H1 (cell line): ENCODE measurements at regions not wholly inside any gene's neighbourhood (a gene's known extent, or its start where the extent isn't known, plus 50 kb on each side); places are given as distances from the start of the nearest gene placed in this dataset. TPM values are rescaled to one million over a fixed set of nuclear protein-coding genes. Genes with fewer than 3 reads are reported as not detected.
"Not testable (repeated sequence)": the region's sequence is repeated elsewhere in the genome, so short reads cannot be mapped to it uniquely, and the experiment has no call there.

Experiments used
- CTCF ChIA-PET: fragments of 300-600 bp; sonication (Branson Sonifier 250); formaldehyde crosslinking; loops from one replicate; lab custom pipeline; 2021; ENCODE audit not compliant: partially characterized antibody; lab: Charles Lee
- POLR2A ChIA-PET: fragments of 300-600 bp; sonication (Branson Sonifier 250); formaldehyde crosslinking; loops from one replicate; lab custom pipeline; 2021; ENCODE audit warnings: inconsistent platforms; ENCODE audit not compliant: partially characterized antibody; lab: Charles Lee
- DNase-seq, 2 experiments: peaks; one replicate each; pipeline versions ENCODE4 v3.0.0 to v3.0.0-alpha.2; 2010 to 2022; ENCODE audit warnings: low spot score in 2 of 2, low read depth in 1 of 2, mixed read lengths in 1 of 2
- FAIRE-seq: peaks from 2 replicates; lab custom pipeline; 2011; peaks lifted over from hg19 to GRCh38; lab: Jason Lieb, UNC
- H2AFZ ChIP-seq: 2 replicates; pipeline ENCODE4 v1.8.1; 2012; ENCODE audit warnings: low read length, inconsistent platforms
- H2AK5ac ChIP-seq: 2 replicates; pipeline ENCODE4 v1.6.1; 2013; ENCODE audit warnings: low read depth, low read length
- H2BK120ac ChIP-seq: replicated peaks from 2 replicates; pipeline ENCODE3; 2013; ENCODE audit warnings: low read depth, low read length, inconsistent platforms
- H2BK12ac ChIP-seq: 2 replicates; pipeline ENCODE4 v1.6.1; 2013; ENCODE audit warnings: low read depth, low read length
- H2BK15ac ChIP-seq: 2 replicates; pipeline ENCODE4 v1.6.1; 2013; ENCODE audit warnings: low read length
- H2BK20ac ChIP-seq: 2 replicates; pipeline ENCODE4 v1.6.1; 2013; ENCODE audit warnings: low read length
- H2BK5ac ChIP-seq: 2 replicates; pipeline ENCODE4 v1.6.1; 2013; ENCODE audit warnings: low read depth, low read length
- H3K14ac ChIP-seq: 2 replicates; pipeline ENCODE4 v1.6.1; 2013; ENCODE audit warnings: inconsistent platforms; ENCODE audit not compliant: insufficient read length
- H3K18ac ChIP-seq: 2 replicates; pipeline ENCODE4 v1.6.1; 2013; ENCODE audit warnings: low read length; ENCODE audit errors: extremely low read depth
- H3K23ac ChIP-seq: 2 replicates; pipeline ENCODE4 v1.6.1; 2013; ENCODE audit warnings: inconsistent platforms; ENCODE audit not compliant: insufficient read length
- H3K23me2 ChIP-seq: 2 replicates; pipeline ENCODE4 v1.6.1; 2013; ENCODE audit warnings: low read depth, low read length
- H3K27ac ChIP-seq: 2 replicates; pipeline ENCODE4 v1.6.1; 2011; ENCODE audit warnings: low read depth, low read length, inconsistent platforms
- H3K27me3 ChIP-seq, 4 experiments: replicated peaks in 1 of 4; 1 replicate in 1 of 4; 2 replicates in 3 of 4; pipeline versions ENCODE4 v1.6.1 to v1.8.1; 2011 to 2013; ENCODE audit warnings: low read length in 3 of 4, mild to moderate bottlenecking in 3 of 4, inconsistent platforms in 2 of 4, mixed read lengths in 2 of 4, moderate library complexity in 1 of 4; ENCODE audit not compliant: control insufficient read depth in 3 of 4, insufficient read depth in 3 of 4; ENCODE audit errors: extremely low read depth in 1 of 4
- H3K36me3 ChIP-seq, 4 experiments: 2 replicates each; pipeline versions ENCODE4 v1.6.1 to v1.8.1; 2011 to 2013; ENCODE audit warnings: mild to moderate bottlenecking in 4 of 4, low read length in 3 of 4, moderate library complexity in 2 of 4, control low read depth in 1 of 4, inconsistent platforms in 1 of 4; ENCODE audit not compliant: insufficient read depth in 4 of 4, control insufficient read depth in 2 of 4
- H3K4ac ChIP-seq: replicated peaks from 2 replicates; pipeline ENCODE3; 2013; ENCODE audit warnings: low read length, low read depth, mixed read lengths, inconsistent platforms; ENCODE audit not compliant: insufficient read length
- H3K4me1 ChIP-seq, 4 experiments: replicated peaks in 1 of 4; 1 replicate in 1 of 4; 2 replicates in 3 of 4; pipeline versions ENCODE4 v1.6.1 to v1.8.1; 2011 to 2013; ENCODE audit warnings: low read length in 3 of 4, inconsistent platforms in 2 of 4, mixed read lengths in 1 of 4; ENCODE audit not compliant: insufficient read depth in 4 of 4, control insufficient read depth in 3 of 4
- H3K4me2 ChIP-seq, 2 experiments: 2 replicates each; pipeline versions ENCODE4 v1.6.1 to v1.8.1; 2011 to 2013; ENCODE audit warnings: low read depth in 2 of 2, low read length in 2 of 2, control low read depth in 1 of 2, inconsistent platforms in 1 of 2, mild to moderate bottlenecking in 1 of 2; ENCODE audit not compliant: insufficient read depth in 1 of 2
- H3K4me3 ChIP-seq, 4 experiments: fragments of 200-600, 300-600 bp in 1 of 4; sonication (generic), shearing (Covaris generic), sonication (Bioruptor Twin) in 1 of 4; 2 replicates each; pipeline versions ENCODE4 v1.5.1 to v1.8.1; 2011 to 2016; ENCODE audit warnings: low read length in 4 of 4, low read depth in 3 of 4, control low read depth in 2 of 4, inconsistent platforms in 2 of 4, mild to moderate bottlenecking in 2 of 4, mixed read lengths in 1 of 4, moderate library complexity in 1 of 4; ENCODE audit not compliant: insufficient read depth in 2 of 4; ENCODE audit errors: extremely low read depth in 1 of 4
- H3K56ac ChIP-seq: replicated peaks from 2 replicates; pipeline ENCODE3; 2013; ENCODE audit warnings: low read depth, mild to moderate bottlenecking, mixed read lengths, low read length, inconsistent platforms; ENCODE audit not compliant: insufficient read length
- H3K79me1 ChIP-seq: 2 replicates; pipeline ENCODE4 v1.6.1; 2013; ENCODE audit warnings: low read depth, low read length, control low read depth
- H3K79me2 ChIP-seq, 2 experiments: 2 replicates each; pipeline versions ENCODE4 v1.6.1 to v1.8.1; 2012 to 2013; ENCODE audit warnings: low read length in 2 of 2, mild to moderate bottlenecking in 2 of 2, inconsistent platforms in 1 of 2; ENCODE audit not compliant: insufficient read depth in 2 of 2, control insufficient read depth in 1 of 2
- H3K9ac ChIP-seq, 4 experiments: replicated peaks in 1 of 4; 1 replicate in 1 of 4; 2 replicates in 3 of 4; pipeline versions ENCODE4 v1.6.1 to v1.8.1; 2011 to 2013; ENCODE audit warnings: low read depth in 3 of 4, low read length in 3 of 4, control low read depth in 2 of 4, mild to moderate bottlenecking in 2 of 4, moderate library complexity in 2 of 4, inconsistent platforms in 1 of 4; ENCODE audit errors: extremely low read depth in 1 of 4
- H3K9me3 ChIP-seq, 2 experiments: 2 replicates each; pipeline versions ENCODE4 v1.6.1 to v1.8.1; 2012 to 2013; ENCODE audit warnings: mild to moderate bottlenecking in 2 of 2, moderate library complexity in 2 of 2, control low read depth in 1 of 2, inconsistent platforms in 1 of 2, low read depth in 1 of 2, low read length in 1 of 2, mixed read lengths in 1 of 2; ENCODE audit not compliant: insufficient read depth in 2 of 2
- H4K20me1 ChIP-seq, 2 experiments: replicated peaks in 1 of 2; 2 replicates each; pipeline versions ENCODE3 to v1.8.1; 2011 to 2013; ENCODE audit warnings: inconsistent platforms in 2 of 2, low read length in 2 of 2, mild to moderate bottlenecking in 1 of 2; ENCODE audit not compliant: insufficient read depth in 2 of 2, control insufficient read depth in 1 of 2
- H4K5ac ChIP-seq: 2 replicates; pipeline ENCODE4 v1.6.1; 2013; ENCODE audit warnings: low read length, low read depth, mixed read lengths, inconsistent platforms; ENCODE audit not compliant: insufficient read length
- H4K8ac ChIP-seq: 2 replicates; pipeline ENCODE4 v1.8.0; 2013; ENCODE audit warnings: mild to moderate bottlenecking, moderate library complexity, low read length, inconsistent platforms; ENCODE audit not compliant: insufficient read depth; ENCODE audit errors: extremely low read depth
- H4K91ac ChIP-seq: replicated peaks from 2 replicates; pipeline ENCODE3; 2013; ENCODE audit warnings: low read length, mixed read lengths, inconsistent platforms; ENCODE audit not compliant: insufficient read length
- WGBS, 2 experiments: shearing (Covaris generic) in 1 of 2; methylation state at CpG; one replicate each; pipeline versions ENCODE4 v1.1.6 to v1.1.7; 2013 to 2015; ENCODE audit warnings: low lambda C conversion rate in 2 of 2, mixed read lengths in 2 of 2, inconsistent platforms in 1 of 2, low coverage in 1 of 2, missing lambda C conversion rate in 1 of 2; ENCODE audit not compliant: insufficient replicate concordance in 2 of 2, insufficient coverage in 1 of 2, insufficient read length in 1 of 2; ENCODE audit errors: extremely low coverage in 1 of 2, missing lambda C conversion rate in 1 of 2; 5-methylcytosine and 5-hydroxymethylcytosine counted together
- microRNA-seq, 2 experiments: library from miRNA; unstranded; fragments of <30 nt; microRNA quantifications; one replicate each; pipeline versions ENCODE4 to v1.2.0, GENCODE V29; 2016 to 2020; ENCODE audit warnings: borderline microRNAs expressed in 2 of 2, borderline number of aligned reads in 2 of 2, borderline replicate concordance in 1 of 2
- small RNA-seq: library from polyadenylated mRNA; stranded (forward); fragments of <200 nt; extraction: miRNeasy Mini kit (QIAGEN cat#:217004); gene quantifications from one replicate; pipeline ENCODE3, GENCODE V24; 2013; ENCODE audit not compliant: insufficient read depth

DNA sequence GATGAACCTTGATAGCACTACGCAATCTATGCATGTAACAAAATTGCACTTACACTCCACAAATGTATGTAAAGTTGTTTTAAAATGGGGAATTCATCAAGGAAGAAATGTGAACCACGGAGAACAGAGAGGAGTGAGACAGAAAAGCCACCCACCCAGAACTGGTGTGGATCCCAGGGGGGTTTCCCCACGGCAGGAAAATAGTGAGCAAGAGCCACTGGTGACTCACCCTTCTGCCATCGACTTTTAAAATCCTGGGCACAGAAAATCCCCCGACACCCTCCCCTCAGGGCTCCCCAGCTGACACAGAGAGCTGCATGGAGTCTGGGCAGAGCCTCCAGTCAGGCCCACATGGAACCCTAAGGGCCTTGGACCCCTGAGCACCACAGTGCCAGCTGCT, 146.0 kb upstream of the POTED start:
- H4K8ac ChIP-seq, H4K91ac ChIP-seq, DNase-seq, H3K4me3 ChIP-seq, H3K56ac ChIP-seq, H3K4me1 ChIP-seq, H3K36me3 ChIP-seq, H4K20me1 ChIP-seq, H3K4me2 ChIP-seq, H3K79me2 ChIP-seq, H2AK5ac ChIP-seq, H2BK12ac ChIP-seq, H3K79me1 ChIP-seq, H2BK5ac ChIP-seq, H3K18ac ChIP-seq, H2BK120ac ChIP-seq, H2AFZ ChIP-seq, H3K27ac ChIP-seq, FAIRE-seq, CTCF ChIA-PET, H2BK20ac ChIP-seq, POLR2A ChIA-PET, H3K4ac ChIP-seq, H3K27me3 ChIP-seq, H3K23ac ChIP-seq, H3K14ac ChIP-seq, H3K9ac ChIP-seq, H4K5ac ChIP-seq, H3K23me2 ChIP-seq, H2BK15ac ChIP-seq: not testable (repeated sequence)
- H3K9me3 ChIP-seq, result peaks cover 4 to 27% of the 10 kb centered on the region in 2 experiments; a peak in 3 of 4 replicates
- WGBS, 2 experiments, result 66% methylated on average over 5 of the region's 5 CpGs; no CpG with 5 or more reads in 1 of the 2 experiments

Small RNA genes in the stretch of these regions (microRNA-seq; reads per million reads assigned to microRNA genes)
- 0 reads per million in 2 experiments for gene MIR3156-3

Small RNA genes in the stretch of these regions (small RNA-seq; reads per million reads assigned to genes)
- gene MIR3156-3, result not detected
